H9 (cell line): ENCODE measurements at regions not wholly inside any gene's neighbourhood (a gene's known extent, or its start where the extent isn't known, plus 50 kb on each side); places are given as distances from the start of the nearest gene placed in this dataset.

ENCODE experiments used
- DNase-seq: peaks from one replicate; pipeline ENCODE4 v3.0.0-alpha.2; 2017
- H2AFZ ChIP-seq: one replicate; pipeline ENCODE4 v1.6.1; 2013; ENCODE audit warnings: mild to moderate bottlenecking, low read length, control low read depth, moderate library complexity
- H2AK5ac ChIP-seq: 2 replicates; pipeline ENCODE4 v1.6.1; 2013; ENCODE audit warnings: low read length, control low read depth, mixed read lengths; ENCODE audit not compliant: insufficient read length
- H2BK120ac ChIP-seq: one replicate; pipeline ENCODE4 v1.6.1; 2013; ENCODE audit warnings: low read depth, mild to moderate bottlenecking, low read length, control low read depth, inconsistent platforms; ENCODE audit not compliant: poor library complexity, severe bottlenecking
- H2BK12ac ChIP-seq: 2 replicates; pipeline ENCODE4 v1.6.1; 2013; ENCODE audit warnings: low read length, control low read depth, mixed read lengths, low read depth; ENCODE audit not compliant: insufficient read length
- H2BK15ac ChIP-seq: 2 replicates; pipeline ENCODE4 v1.6.1; 2013; ENCODE audit warnings: low read depth, low read length, control low read depth
- H2BK20ac ChIP-seq: one replicate; pipeline ENCODE4 v1.6.1; 2013; ENCODE audit warnings: low read depth, mild to moderate bottlenecking, low read length, control low read depth, inconsistent platforms; ENCODE audit not compliant: poor library complexity, severe bottlenecking
- H2BK5ac ChIP-seq: 2 replicates; pipeline ENCODE4 v1.6.1; 2013; ENCODE audit warnings: low read length, control low read depth, mixed read lengths; ENCODE audit not compliant: insufficient read length
- H3K14ac ChIP-seq: 2 replicates; pipeline ENCODE4 v1.6.1; 2013; ENCODE audit warnings: low read length, control low read depth; ENCODE audit not compliant: insufficient read depth
- H3K18ac ChIP-seq: 2 replicates; pipeline ENCODE4 v1.6.1; 2013; ENCODE audit warnings: low read depth, mild to moderate bottlenecking, mixed read lengths, low read length, control low read depth; ENCODE audit not compliant: insufficient read length
- H3K23ac ChIP-seq: 2 replicates; pipeline ENCODE4 v1.6.1; 2013; ENCODE audit warnings: low read length, control low read depth, mixed read lengths, low read depth; ENCODE audit not compliant: insufficient read length
- H3K23me2 ChIP-seq: 2 replicates; pipeline ENCODE4 v1.6.1; 2013; ENCODE audit warnings: low read depth, mild to moderate bottlenecking, mixed read lengths, low read length, control low read depth; ENCODE audit not compliant: insufficient read length, poor library complexity, severe bottlenecking
- H3K27ac ChIP-seq: 2 replicates; pipeline ENCODE4 v1.5.1; 2013; ENCODE audit warnings: low read length, control low read depth, mixed read lengths, low read depth; ENCODE audit not compliant: insufficient read length
- H3K27me3 ChIP-seq: 2 replicates; pipeline ENCODE4 v1.6.1; 2013; ENCODE audit warnings: low read length, control low read depth, inconsistent platforms; ENCODE audit not compliant: insufficient read depth
- H3K4ac ChIP-seq: 2 replicates; pipeline ENCODE4 v1.6.1; 2013; ENCODE audit warnings: low read depth, mild to moderate bottlenecking, control low read depth, inconsistent platforms, low read length, moderate library complexity
- H3K4me1 ChIP-seq: 2 replicates; pipeline ENCODE4 v1.6.1; 2013; ENCODE audit warnings: low read length, control low read depth, inconsistent platforms; ENCODE audit not compliant: insufficient read depth
- H3K4me2 ChIP-seq: 2 replicates; pipeline ENCODE4 v1.6.1; 2013; ENCODE audit warnings: low read length, control low read depth, mixed read lengths; ENCODE audit not compliant: insufficient read length, insufficient read depth
- H3K56ac ChIP-seq: 2 replicates; pipeline ENCODE4 v1.6.1; 2013; ENCODE audit warnings: low read depth, mild to moderate bottlenecking, mixed read lengths, low read length, control low read depth; ENCODE audit not compliant: insufficient read length
- H3K79me1 ChIP-seq: 2 replicates; pipeline ENCODE4 v1.6.1; 2013; ENCODE audit warnings: low read depth, mild to moderate bottlenecking, moderate library complexity, low read length, control low read depth, inconsistent platforms; ENCODE audit not compliant: insufficient read depth, poor library complexity, severe bottlenecking
- H3K79me2 ChIP-seq: 2 replicates; pipeline ENCODE4 v1.6.1; 2013; ENCODE audit warnings: low read length, control low read depth, inconsistent platforms; ENCODE audit not compliant: insufficient read depth
- H3K9ac ChIP-seq: 2 replicates; pipeline ENCODE4 v1.6.1; 2013; ENCODE audit warnings: low read length, control low read depth, mixed read lengths; ENCODE audit not compliant: insufficient read length; ENCODE audit errors: extremely low read depth
- H3K9me3 ChIP-seq: one replicate; pipeline ENCODE4 v1.6.1; 2013; ENCODE audit warnings: low read depth, low read length, inconsistent platforms; ENCODE audit not compliant: control insufficient read depth
- H3T11ph ChIP-seq: one replicate; pipeline ENCODE4 v1.6.1; 2013; ENCODE audit warnings: mild to moderate bottlenecking, low read length, control low read depth, inconsistent platforms
- H4K20me1 ChIP-seq: one replicate; pipeline ENCODE4 v1.6.1; 2013; ENCODE audit not compliant: control insufficient read depth, insufficient read length, insufficient read depth
- H4K5ac ChIP-seq: 2 replicates; pipeline ENCODE4 v1.6.1; 2013; ENCODE audit warnings: low read depth, mild to moderate bottlenecking, mixed read lengths, low read length, control low read depth; ENCODE audit not compliant: insufficient read length
- H4K8ac ChIP-seq: replicated peaks from 2 replicates; pipeline ENCODE4 v1.6.1; 2013; ENCODE audit warnings: low read length, control low read depth, mixed read lengths, low read depth; ENCODE audit not compliant: insufficient read length
- H4K91ac ChIP-seq: 2 replicates; pipeline ENCODE4 v1.6.1; 2013; ENCODE audit warnings: low read depth, mild to moderate bottlenecking, moderate library complexity, mixed read lengths, low read length, control low read depth; ENCODE audit not compliant: insufficient read length
- H3K27ac Mint-ChIP-seq, 3 experiments: 2 replicates in 2 of 3; 3 replicates in 1 of 3; pipeline ENCODE4 v1.8.0; 2020 to 2021; ENCODE audit warnings: mixed read lengths in 3 of 3, mild to moderate bottlenecking in 1 of 3, moderate library complexity in 1 of 3
- H3K27me3 Mint-ChIP-seq: 2 replicates; pipeline ENCODE4 v1.8.0; 2021; ENCODE audit warnings: low read depth, mild to moderate bottlenecking, moderate library complexity, mixed read lengths
- H3K36me3 Mint-ChIP-seq, 3 experiments: 2 replicates in 2 of 3; 3 replicates in 1 of 3; pipeline ENCODE4 v1.8.0; 2020 to 2021; ENCODE audit warnings: low read depth in 3 of 3, mixed read lengths in 3 of 3; ENCODE audit not compliant: insufficient read depth in 1 of 3
- H3K4me1 Mint-ChIP-seq, 2 experiments: 2 replicates each; pipeline ENCODE4 v1.8.0; 2020; ENCODE audit warnings: mixed read lengths in 2 of 2
- H3K4me3 Mint-ChIP-seq, 2 experiments: 2 replicates in 1 of 2; 3 replicates in 1 of 2; pipeline ENCODE4 v1.8.0; 2020 to 2021; ENCODE audit warnings: mild to moderate bottlenecking in 2 of 2, mixed read lengths in 2 of 2, moderate library complexity in 1 of 2
- H3K9me3 Mint-ChIP-seq, 2 experiments: 2 replicates in 1 of 2; 3 replicates in 1 of 2; pipeline ENCODE4 v1.8.0; 2020; ENCODE audit warnings: mild to moderate bottlenecking in 2 of 2, mixed read lengths in 2 of 2, moderate library complexity in 1 of 2
- CTCF ChIP-seq: fragments of 200-600 bp; sonication (generic); conservative IDR thresholded peaks from 3 replicates; pipeline ENCODE4 v1.8.0; 2021; ENCODE audit warnings: antibody characterized with exemption, mild to moderate bottlenecking

GRCh38 chr2:55986700-55987440, 63.3 kb upstream of the EFEMP1 start:
- Mint-ChIP-seq H3K27ac (peak overlapping the region in 1 of 3 experiments; percentile 34; a peak in 1 of 7 replicates), H3K9me3 (no peaks in the 10 kb centered on the region), H3K27me3 (no peaks in the 10 kb centered on the region; the same call in 1 of the 2 replicates), H3K4me3 (no peak overlapping the region), H3K4me1 (peaks cover 2 to 10% of the 10 kb centered on the region in 2 experiments; a peak in 3 of 4 replicates), H3K36me3 (no peaks in the 10 kb centered on the region)
- Histone ChIP-seq H3K23me2 (no peaks in the 10 kb centered on the region), H4K20me1 (no peaks in the 10 kb centered on the region), H2AK5ac (no peak overlapping the region), H3K79me1 (no peaks in the 10 kb centered on the region), H3K14ac (no peak overlapping the region), H4K8ac (no peak overlapping the region), H3K27me3 (no peaks in the 10 kb centered on the region), H3K56ac (no peak overlapping the region), H2BK5ac (no peak overlapping the region), H4K5ac (no peak overlapping the region), H3K9ac (peak overlapping the region; percentile 22), H2BK12ac (no peak overlapping the region), H3K18ac (no peak overlapping the region), H3K79me2 (no peaks in the 10 kb centered on the region), H3K4me2 (no peak overlapping the region), H3K23ac (no peak overlapping the region), H4K91ac (no peak overlapping the region), H3K27ac (no peak overlapping the region), H3K9me3 (no peaks in the 10 kb centered on the region), H2AFZ (no peak overlapping the region), H3T11ph (no peak overlapping the region), H2BK120ac (no peak overlapping the region), H3K4me1 (no peaks in the 10 kb centered on the region), H2BK15ac (no peak overlapping the region), H3K4ac (no peak overlapping the region), H2BK20ac (no peak overlapping the region)
- no peak for DNase-seq
- no peak for TF ChIP-seq CTCF
